A549 (cell line): ENCODE measurements at regions not wholly inside any gene's neighbourhood (a gene's known extent, or its start where the extent isn't known, plus 50 kb on each side); places are given as distances from the start of the nearest gene placed in this dataset.
A peak's percentile ranks its signal among the peaks of the same experiment; 100 is the strongest.

Experiments
- CHD2 ChIP-seq: fragments of 150-350 bp; IDR thresholded peaks from 2 replicates; pipeline ENCODE4 v1.6.1; 2014; ENCODE audit warnings: low read length; ENCODE audit not compliant: partially characterized antibody
- CTCF ChIP-seq: fragments of >200 bp; sonication (Bioruptor Twin); formaldehyde crosslinking; IDR thresholded peaks from 3 replicates; pipeline ENCODE4 v1.5.1; 2016
- EP300 ChIP-seq, 2 experiments: fragments of >200 bp; sonication (Bioruptor Twin); formaldehyde crosslinking; IDR thresholded peaks; 2 replicates in 1 of 2; 3 replicates in 1 of 2; pipeline ENCODE4 v1.6.1; 2016 to 2017
- FOSL2 ChIP-seq, 2 experiments: fragments of 450-650 bp in 1 of 2; fragments of >200 bp in 1 of 2; sonication (Bioruptor Twin) in 1 of 2; formaldehyde crosslinking; IDR thresholded peaks; 2 replicates each; pipeline versions ENCODE4 v1.5.0 to v1.6.1; 2016 to 2020; ENCODE audit warnings: mild to moderate bottlenecking in 1 of 2, moderate library complexity in 1 of 2
- MYC ChIP-seq: IDR thresholded peaks from 2 replicates; pipeline ENCODE4 v1.6.1; 2012; ENCODE audit warnings: mild to moderate bottlenecking, inconsistent platforms, low read length, improper control_type of control experiment, borderline replicate concordance
- POLR2A ChIP-seq: IDR thresholded peaks from 2 replicates; pipeline ENCODE4 v1.6.1; 2012; ENCODE audit warnings: mild to moderate bottlenecking, low read length
- RAD21 ChIP-seq, 2 experiments: fragments of >200 bp in 1 of 2; sonication (Bioruptor Twin) in 1 of 2; formaldehyde crosslinking in 1 of 2; IDR thresholded peaks in 1 of 2; conservative IDR thresholded peaks in 1 of 2; 2 replicates in 1 of 2; 3 replicates in 1 of 2; pipeline ENCODE4 v1.6.1; 2012 to 2018; ENCODE audit warnings: inconsistent platforms in 1 of 2
- REST ChIP-seq: fragments of 200-600 bp; sonication (generic); IDR thresholded peaks from 2 replicates; pipeline ENCODE4 v1.6.1; 2016; ENCODE audit warnings: antibody characterized with exemption, mild to moderate bottlenecking, moderate library complexity
- RFX5 ChIP-seq: fragments of 450-650 bp; IDR thresholded peaks from 2 replicates; pipeline ENCODE4 v1.7.1; 2014; ENCODE audit warnings: antibody characterized with exemption, mild to moderate bottlenecking, moderate library complexity

DNA sequence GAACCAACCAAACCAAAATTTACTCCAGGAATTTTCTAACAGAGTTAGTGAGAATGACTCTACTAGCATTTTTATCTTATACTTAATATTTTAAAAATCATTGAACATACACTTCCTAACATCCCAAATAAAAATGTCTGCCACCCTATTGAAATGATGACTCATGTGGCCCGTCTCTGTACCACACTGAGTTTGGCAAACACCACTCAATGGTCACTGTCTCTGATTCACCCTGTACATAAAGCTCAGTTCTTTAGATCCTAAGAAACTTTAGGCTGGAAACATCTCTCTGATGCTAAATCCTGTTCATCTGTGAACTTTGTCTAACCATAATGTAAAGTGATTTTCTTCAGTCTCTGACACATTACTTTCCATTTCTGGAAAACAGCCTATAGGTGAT, 182.0 kb downstream of the CWF19L2 start:
- TF ChIP-seq CTCF, result no peak
- TF ChIP-seq EP300 (IDR thresholded peaks at IDR 0.05), result no peak
- no peak for TF ChIP-seq RFX5
- no peak for TF ChIP-seq POLR2A
- no peak for TF ChIP-seq REST
- no peak for TF ChIP-seq MYC
- TF ChIP-seq CHD2, result no peak
- no peak for TF ChIP-seq RAD21 (conservative IDR thresholded peaks at IDR 0.05 in 1 of 2, IDR thresholded peaks at IDR 0.05 in 1 of 2)
- TF ChIP-seq FOSL2 (IDR thresholded peaks at IDR 0.05), result no peak
- peak; percentile 38; the same call in 1 of the 2 replicates for TF ChIP-seq FOSL2 (CRISPR knock-in tag; IDR thresholded peaks at IDR 0.05)
